Activated naive CD8-positive, alpha-beta T cell treated with anti-CD3 and anti-CD28 coated beads, Interleukin-2, amount 50 U/mL, for 24 hours (primary cell): ENCODE measurements at regions not wholly inside any gene's neighbourhood (a gene's known extent, or its start where the extent isn't known, plus 50 kb on each side); places are given as distances from the start of the nearest gene placed in this dataset.

Experiments used
- ATAC-seq: fragments of 150-1000 bp; cut with Tn5 transposase; one replicate; pipeline ENCODE4 v1.10.0; 2021
- DNase-seq: peaks from one replicate; pipeline ENCODE4 v3.0.0; 2021
- H3K27ac Mint-ChIP-seq: one replicate; pipeline ENCODE4 v1.8.0; 2021; ENCODE audit warnings: mild to moderate bottlenecking, mixed read lengths
- H3K27me3 Mint-ChIP-seq: one replicate; pipeline ENCODE4 v1.8.0; 2021; ENCODE audit warnings: mixed read lengths
- H3K36me3 Mint-ChIP-seq: one replicate; pipeline ENCODE4 v1.8.0; 2021; ENCODE audit warnings: low read depth, mixed read lengths
- H3K4me1 Mint-ChIP-seq: one replicate; pipeline ENCODE4 v1.8.0; 2021; ENCODE audit warnings: mixed read lengths
- H3K4me3 Mint-ChIP-seq: one replicate; pipeline ENCODE4 v1.8.0; 2021; ENCODE audit warnings: mild to moderate bottlenecking, moderate library complexity, mixed read lengths
- H3K9me3 Mint-ChIP-seq: one replicate; pipeline ENCODE4 v1.8.0; 2021; ENCODE audit warnings: mixed read lengths

GRCh38 chr11:104830508-104830907 lies 67.8 kb downstream of the CASP12 start:
- Mint-ChIP-seq H3K4me3 (no peak overlapping the region), H3K36me3 (no peaks in the 10 kb centered on the region), H3K4me1 (no peaks in the 10 kb centered on the region), H3K27me3 (no peaks in the 10 kb centered on the region), H3K27ac (no peak overlapping the region), H3K9me3 (no peaks in the 10 kb centered on the region)
- DNase-seq: no peak
- no peak for ATAC-seq

DNA sequence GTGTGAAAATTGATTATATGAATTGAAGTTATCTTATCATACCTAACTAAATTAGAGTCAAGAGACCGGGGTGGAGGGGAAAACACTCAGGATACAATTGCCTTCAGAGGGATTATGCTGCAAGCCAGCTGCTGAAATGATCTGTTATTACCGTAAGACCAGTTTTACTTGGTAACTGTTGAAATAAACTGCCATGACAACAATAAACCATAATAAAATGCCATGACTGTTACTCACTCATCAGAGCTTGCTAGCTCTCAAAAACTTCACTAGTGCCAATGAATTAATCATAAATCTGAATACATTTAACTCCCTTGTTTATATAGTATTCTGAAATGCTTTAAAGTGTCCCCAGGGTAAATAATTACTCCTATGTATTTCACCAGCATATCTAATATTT lies 68.2 kb downstream of the CASP12 start:
- Mint-ChIP-seq H3K36me3 (no peaks in the 10 kb centered on the region), H3K4me1 (no peaks in the 10 kb centered on the region), H3K27me3 (no peaks in the 10 kb centered on the region), H3K27ac (no peak overlapping the region), H3K4me3 (no peak overlapping the region), H3K9me3 (no peaks in the 10 kb centered on the region)
- no peak for ATAC-seq
- no peak for DNase-seq

GRCh38 chr11:104826772-104827171 lies 71.5 kb downstream of the CASP12 start:
- ATAC-seq (no peak), DNase-seq (no peak)
- Mint-ChIP-seq H3K9me3 (no peaks in the 10 kb centered on the region), H3K4me1 (peaks cover 4% of the 10 kb centered on the region), H3K27me3 (no peaks in the 10 kb centered on the region), H3K27ac (no peak overlapping the region), H3K36me3 (no peaks in the 10 kb centered on the region), H3K4me3 (no peak overlapping the region)

GRCh38 chr11:104823657-104824056 lies 74.6 kb downstream of the CASP12 start:
- Mint-ChIP-seq H3K27me3 (no peaks in the 10 kb centered on the region), H3K4me3 (no peak overlapping the region), H3K27ac (no peak overlapping the region), H3K36me3 (no peaks in the 10 kb centered on the region), H3K4me1 (peaks cover 4% of the 10 kb centered on the region), H3K9me3 (no peaks in the 10 kb centered on the region)
- DNase-seq (no peak), ATAC-seq (no peak)

- no peak for ATAC-seq
- Mint-ChIP-seq H3K36me3 (no peaks in the 10 kb centered on the region), H3K4me1 (peaks cover 4% of the 10 kb centered on the region)
These were observed 77.8 kb downstream of the CASP12 start for GRCh38 chr11:104820431-104820830.

DNA sequence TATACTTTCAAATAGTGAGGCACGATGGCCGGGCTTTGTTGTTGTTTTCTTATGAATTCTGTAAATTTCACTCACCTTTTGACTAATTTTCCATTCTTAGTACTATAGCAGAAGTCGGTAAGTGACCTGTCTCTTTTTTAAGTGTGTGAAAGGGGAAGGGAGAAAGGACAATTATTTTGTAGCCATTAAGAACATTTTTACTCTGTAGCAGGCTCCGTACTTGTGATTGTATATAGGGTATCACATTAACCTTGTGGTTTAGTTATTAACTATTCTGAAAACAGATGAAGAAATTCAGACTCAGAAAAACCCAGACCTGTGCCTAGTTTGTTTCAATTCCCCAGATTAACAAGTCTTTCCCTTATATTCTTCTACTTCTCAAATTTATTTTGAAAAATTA lies 78.7 kb downstream of the CASP12 start:
- Mint-ChIP-seq H3K27ac (no peak overlapping the region), H3K9me3 (no peaks in the 10 kb centered on the region), H3K4me1 (peaks cover 4% of the 10 kb centered on the region), H3K27me3 (no peaks in the 10 kb centered on the region), H3K36me3 (no peaks in the 10 kb centered on the region), H3K4me3 (no peak overlapping the region)
- ATAC-seq: no peak
- no peak for DNase-seq

More at GRCh38 chr11:104820431-104820830, 77.8 kb downstream of the CASP12 start:
- Mint-ChIP-seq H3K9me3 (no peaks in the 10 kb centered on the region), H3K27ac (no peak overlapping the region), H3K4me3 (no peak overlapping the region), H3K27me3 (no peaks in the 10 kb centered on the region)
- no peak for DNase-seq

GRCh38 chr11:104819107-104819506 lies 79.2 kb downstream of the CASP12 start:
- Mint-ChIP-seq H3K27me3 (no peaks in the 10 kb centered on the region), H3K9me3 (no peaks in the 10 kb centered on the region), H3K4me1 (peaks cover 2% of the 10 kb centered on the region), H3K36me3 (no peaks in the 10 kb centered on the region), H3K4me3 (no peak overlapping the region), H3K27ac (no peak overlapping the region)
- no peak for ATAC-seq
- no peak for DNase-seq

- Mint-ChIP-seq H3K9me3 (no peaks in the 10 kb centered on the region), H3K27me3 (no peaks in the 10 kb centered on the region), H3K36me3 (no peaks in the 10 kb centered on the region), H3K4me1 (no peaks in the 10 kb centered on the region), H3K4me3 (no peak overlapping the region), H3K27ac (no peak overlapping the region)
- ATAC-seq (no peak), DNase-seq (no peak)
These were observed 80.3 kb downstream of the CASP12 start for GRCh38 chr11:104817973-104818372.

DNA sequence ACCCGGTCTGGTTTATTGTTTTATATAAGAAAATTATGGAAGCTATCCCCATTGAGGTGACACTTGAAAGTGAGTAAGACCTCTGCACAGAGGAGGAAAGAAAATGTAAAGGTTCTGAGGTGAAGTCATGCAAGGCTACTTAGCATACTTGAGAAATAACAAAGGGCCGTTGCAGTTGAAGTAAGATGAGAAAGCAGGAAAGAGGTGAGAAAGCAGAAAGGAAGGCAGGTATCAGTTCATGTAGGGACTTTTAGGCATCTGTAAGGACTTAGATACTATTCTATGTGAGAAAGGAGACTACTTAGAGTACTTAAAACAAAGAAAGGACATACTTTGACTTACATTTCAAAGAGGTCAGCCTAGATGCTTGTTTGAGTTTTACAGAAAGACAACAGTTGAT lies 84.7 kb downstream of the CASP12 start:
- H3K4me3 Mint-ChIP-seq: no peak overlapping the region
- ATAC-seq (no peak), DNase-seq (no peak)
- H3K36me3 Mint-ChIP-seq: no peaks in the 10 kb centered on the region
- H3K9me3 Mint-ChIP-seq: no peaks in the 10 kb centered on the region
- H3K27ac Mint-ChIP-seq: no peak overlapping the region
- no peaks in the 10 kb centered on the region for H3K4me1 Mint-ChIP-seq
- H3K27me3 Mint-ChIP-seq: no peaks in the 10 kb centered on the region

GRCh38 chr11:104812103-104812788 lies 86.0 kb downstream of the CASP12 start:
- Mint-ChIP-seq H3K27me3 (no peaks in the 10 kb centered on the region), H3K4me1 (no peaks in the 10 kb centered on the region), H3K9me3 (no peaks in the 10 kb centered on the region), H3K36me3 (no peaks in the 10 kb centered on the region), H3K4me3 (no peak overlapping the region), H3K27ac (no peak overlapping the region)
- no peak for ATAC-seq
- DNase-seq: no peak

GRCh38 chr11:104803776-104804175 lies 94.5 kb downstream of the CASP12 start:
- H3K9me3 Mint-ChIP-seq: no peaks in the 10 kb centered on the region
- DNase-seq: no peak
- peaks cover 13% of the 10 kb centered on the region for H3K4me1 Mint-ChIP-seq
- H3K27me3 Mint-ChIP-seq: no peaks in the 10 kb centered on the region
- no peak for ATAC-seq
- H3K27ac Mint-ChIP-seq: no peak overlapping the region
- no peaks in the 10 kb centered on the region for H3K36me3 Mint-ChIP-seq
- no peak overlapping the region for H3K4me3 Mint-ChIP-seq

DNA sequence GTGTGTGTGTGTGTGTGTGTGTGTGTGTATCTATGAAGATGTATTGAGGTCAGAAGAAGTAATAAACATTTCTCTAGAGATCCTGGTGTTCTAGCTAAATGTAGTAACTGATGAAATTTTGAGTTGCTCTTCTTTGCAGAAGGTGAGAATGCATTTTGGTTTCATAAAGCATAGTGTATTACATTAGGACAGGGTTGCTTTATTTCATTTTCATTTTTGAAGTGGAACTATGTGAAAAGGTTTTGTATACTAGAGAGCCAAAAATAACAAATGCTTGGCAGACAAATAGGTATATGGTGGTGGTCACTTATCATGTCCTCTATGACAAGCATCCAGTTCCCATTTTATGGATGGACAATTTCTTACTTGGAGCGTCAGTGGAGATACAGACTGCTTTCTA lies 99.0 kb downstream of the CASP12 start:
- H3K4me1 Mint-ChIP-seq: peaks cover 25% of the 10 kb centered on the region
- peak overlapping the region; percentile 61 for H3K4me3 Mint-ChIP-seq
- no peaks in the 10 kb centered on the region for H3K36me3 Mint-ChIP-seq
- peak; percentile 33 for ATAC-seq
- DNase-seq: no peak
- H3K27ac Mint-ChIP-seq: peak overlapping the region; percentile 81
- H3K9me3 Mint-ChIP-seq: peaks cover 4% of the 10 kb centered on the region
- H3K27me3 Mint-ChIP-seq: no peaks in the 10 kb centered on the region

DNA sequence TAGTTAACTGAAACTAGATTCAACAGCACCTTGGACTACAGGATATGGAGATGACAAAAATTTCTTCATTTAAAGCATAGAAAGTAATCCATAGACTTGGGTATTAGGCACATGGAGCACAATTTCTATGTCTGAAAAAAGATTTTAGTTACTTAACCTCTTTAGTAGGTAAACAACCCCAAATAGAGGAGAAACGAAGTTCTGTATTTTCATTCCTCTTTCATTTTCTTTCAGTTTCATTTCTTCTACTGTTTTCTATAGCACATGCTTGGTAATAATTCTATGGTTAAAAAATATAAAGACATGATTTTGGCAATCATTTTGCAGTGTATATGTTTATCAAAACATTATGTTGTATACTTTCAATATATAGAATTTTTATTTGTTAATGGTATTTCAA lies 99.5 kb downstream of the CASP12 start:
- no peak for ATAC-seq
- peak overlapping the region; percentile 81 for H3K27ac Mint-ChIP-seq
- no peak for DNase-seq
- peak overlapping the region; percentile 74 for H3K4me3 Mint-ChIP-seq
- no peaks in the 10 kb centered on the region for H3K36me3 Mint-ChIP-seq
- H3K9me3 Mint-ChIP-seq: peaks cover 4% of the 10 kb centered on the region
- no peaks in the 10 kb centered on the region for H3K27me3 Mint-ChIP-seq
- H3K4me1 Mint-ChIP-seq: peaks cover 25% of the 10 kb centered on the region

DNA sequence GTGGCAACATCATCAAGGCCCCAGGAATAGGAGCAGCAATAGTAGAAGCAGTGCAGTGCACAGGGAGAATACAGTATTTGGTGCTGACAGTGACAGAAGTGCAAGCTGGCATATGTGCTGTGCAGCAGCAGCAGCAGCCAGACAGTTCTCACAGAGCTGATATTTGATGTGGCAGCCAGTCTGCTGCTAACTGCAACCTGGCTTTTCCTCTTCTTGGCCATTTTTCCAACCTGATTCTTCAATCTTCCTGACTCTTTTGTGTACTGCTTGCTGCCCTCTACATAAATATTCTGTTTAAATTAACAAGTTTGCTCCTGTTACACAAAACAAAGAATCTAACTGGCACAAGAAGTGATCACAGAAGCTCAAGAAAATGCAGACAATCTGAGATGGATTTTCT lies 102.0 kb downstream of the CASP12 start:
- Mint-ChIP-seq H3K36me3 (no peaks in the 10 kb centered on the region), H3K9me3 (peaks cover 4% of the 10 kb centered on the region), H3K27ac (no peak overlapping the region), H3K4me1 (peaks cover 29% of the 10 kb centered on the region), H3K4me3 (no peak overlapping the region), H3K27me3 (no peaks in the 10 kb centered on the region)
- DNase-seq (no peak), ATAC-seq (no peak)

DNA sequence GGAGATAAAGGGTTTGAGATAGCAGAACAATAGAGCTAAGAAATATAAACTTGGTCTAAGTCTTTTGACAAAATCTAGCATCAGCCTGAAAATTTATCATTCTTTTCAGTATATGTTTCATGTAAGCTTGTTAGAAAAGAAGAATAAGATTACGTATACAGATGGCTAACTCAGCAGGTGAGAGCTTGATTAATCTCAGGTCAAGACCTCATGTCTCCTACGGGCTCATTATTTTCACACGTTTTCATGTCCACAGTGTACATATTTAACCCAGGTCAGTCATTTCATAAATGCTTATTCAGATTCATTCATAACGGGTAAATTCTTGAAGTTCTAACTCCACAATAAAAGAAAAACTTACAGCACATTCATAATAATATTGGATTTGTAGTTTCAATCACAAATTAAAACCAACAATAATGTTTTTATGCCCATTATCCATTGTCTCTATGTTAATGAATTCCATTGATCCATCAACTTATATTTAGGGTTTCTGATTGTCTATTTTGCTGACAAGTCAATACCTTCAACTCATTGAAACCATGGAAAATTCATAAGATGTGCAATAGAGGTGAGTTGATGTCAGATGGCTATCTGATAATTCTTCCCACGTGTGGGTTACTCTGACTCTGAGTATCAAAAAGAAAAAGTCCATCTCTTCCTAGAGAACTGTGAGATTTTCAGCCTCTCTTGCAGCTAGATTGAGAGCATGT lies 102.6 kb downstream of the CASP12 start:
- ATAC-seq: no peak
- Mint-ChIP-seq H3K4me3 (no peak overlapping the region), H3K4me1 (peaks cover 29% of the 10 kb centered on the region), H3K9me3 (peaks cover 4% of the 10 kb centered on the region), H3K36me3 (no peaks in the 10 kb centered on the region), H3K27me3 (no peaks in the 10 kb centered on the region), H3K27ac (no peak overlapping the region)
- no peak for DNase-seq
